Mesendoderm (in vitro differentiated cells): ENCODE measurements at regions not wholly inside any gene's neighbourhood (a gene's known extent, or its start where the extent isn't known, plus 50 kb on each side); places are given as distances from the start of the nearest gene placed in this dataset.

Experiments used
- DNase-seq: peaks from one replicate; pipeline ENCODE4 v3.0.0; 2013
- H2AK5ac ChIP-seq: 2 replicates; pipeline ENCODE4 v1.6.1; 2013; ENCODE audit warnings: low read length, inconsistent platforms
- H2BK120ac ChIP-seq: 2 replicates; pipeline ENCODE4 v1.6.1; 2013; ENCODE audit warnings: low read depth, mild to moderate bottlenecking, low read length, moderate library complexity, mixed read lengths
- H2BK15ac ChIP-seq: replicated peaks from 2 replicates; pipeline ENCODE4 v1.6.1; 2013; ENCODE audit warnings: low read depth, mild to moderate bottlenecking, moderate library complexity
- H2BK5ac ChIP-seq: 2 replicates; pipeline ENCODE4 v1.6.1; 2013; ENCODE audit warnings: low read length, inconsistent platforms
- H3K18ac ChIP-seq: 2 replicates; pipeline ENCODE4 v1.6.1; 2013; ENCODE audit warnings: mild to moderate bottlenecking, low read length, mixed read lengths
- H3K23ac ChIP-seq: one replicate; pipeline ENCODE4 v1.6.1; 2013; ENCODE audit warnings: low read length
- H3K27ac ChIP-seq: 2 replicates; pipeline ENCODE4 v1.5.1; 2013; ENCODE audit warnings: low read depth, mild to moderate bottlenecking, inconsistent platforms, low read length, moderate library complexity
- H3K27me3 ChIP-seq: 2 replicates; pipeline ENCODE4 v1.6.1; 2013; ENCODE audit warnings: low read length, control low read depth, mild to moderate bottlenecking, inconsistent platforms; ENCODE audit not compliant: insufficient read depth, poor library complexity
- H3K36me3 ChIP-seq: 2 replicates; pipeline ENCODE4 v1.6.1; 2013; ENCODE audit warnings: low read length, inconsistent platforms; ENCODE audit not compliant: control insufficient read depth, insufficient read depth
- H3K4ac ChIP-seq: one replicate; pipeline ENCODE4 v1.6.1; 2013; ENCODE audit warnings: low read depth, mild to moderate bottlenecking, low read length, moderate library complexity
- H3K4me1 ChIP-seq: 2 replicates; pipeline ENCODE4 v1.6.1; 2013; ENCODE audit warnings: low read depth, low read length, inconsistent platforms; ENCODE audit not compliant: control insufficient read depth
- H3K4me2 ChIP-seq: 2 replicates; pipeline ENCODE4 v1.6.1; 2013; ENCODE audit warnings: low read length
- H3K4me3 ChIP-seq: 2 replicates; pipeline ENCODE4 v1.5.1; 2013; ENCODE audit warnings: mild to moderate bottlenecking, low read length
- H3K56ac ChIP-seq: one replicate; pipeline ENCODE4 v1.6.1; 2013; ENCODE audit warnings: low read length
- H3K79me1 ChIP-seq: 2 replicates; pipeline ENCODE4 v1.6.1; 2013; ENCODE audit warnings: low read length, inconsistent platforms
- H3K79me2 ChIP-seq: 2 replicates; pipeline ENCODE4 v1.6.1; 2013; ENCODE audit warnings: mild to moderate bottlenecking, low read length; ENCODE audit not compliant: control insufficient read depth, insufficient read depth
- H3K9ac ChIP-seq: 2 replicates; pipeline ENCODE4 v1.6.1; 2013; ENCODE audit warnings: low read length, inconsistent platforms
- H4K5ac ChIP-seq: one replicate; pipeline ENCODE4 v1.6.1; 2013; ENCODE audit warnings: low read length
- H4K8ac ChIP-seq: one replicate; pipeline ENCODE4 v1.6.1; 2013; ENCODE audit warnings: low read depth, mild to moderate bottlenecking, control low read depth, low read length, moderate library complexity
- WGBS: extraction: QIAGEN DNeasy Blood & Tissue Kit; methylation state at CpG from one replicate; pipeline ENCODE4 v1.1.7; 2013; ENCODE audit warnings: low lambda C conversion rate, missing lambda C conversion rate; ENCODE audit not compliant: insufficient coverage; ENCODE audit errors: extremely low coverage; 5-methylcytosine and 5-hydroxymethylcytosine counted together

DNA sequence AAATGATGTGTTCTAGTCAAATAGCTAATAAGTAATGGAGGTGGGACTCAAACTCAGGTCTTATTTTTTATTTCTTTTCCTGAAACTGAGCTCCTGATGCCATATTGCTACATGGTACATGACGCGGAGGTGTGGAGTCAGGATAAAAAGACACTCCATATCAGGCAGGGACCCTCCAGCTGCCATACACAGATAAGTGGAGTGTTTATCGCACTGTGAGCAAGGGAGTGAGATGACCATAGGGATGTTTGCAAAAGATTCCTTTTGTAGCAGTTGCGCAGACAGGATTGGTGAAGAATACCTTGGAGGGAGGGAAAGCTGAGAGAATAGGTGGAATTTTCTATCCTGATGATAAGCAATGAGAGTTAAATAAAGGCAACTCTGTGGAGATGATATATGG, 657.2 kb downstream of the RNF144A start:
- no peak overlapping the region for H3K27ac ChIP-seq
- H3K36me3 ChIP-seq, result no peaks in the 10 kb centered on the region
- no peak overlapping the region for H3K56ac ChIP-seq
- no peaks in the 10 kb centered on the region for H3K79me1 ChIP-seq
- no peak overlapping the region for H2BK5ac ChIP-seq
- H3K27me3 ChIP-seq, result no peaks in the 10 kb centered on the region
- H2BK15ac ChIP-seq, result no peak overlapping the region
- no peak overlapping the region for H3K4me2 ChIP-seq
- H3K4me3 ChIP-seq, result no peak overlapping the region
- no peak overlapping the region for H4K5ac ChIP-seq
- H3K18ac ChIP-seq, result no peak overlapping the region
- H3K4ac ChIP-seq, result no peak overlapping the region
- no peak overlapping the region for H3K9ac ChIP-seq
- DNase-seq, result no peak
- H4K8ac ChIP-seq, result no peak overlapping the region
- no peak overlapping the region for H3K23ac ChIP-seq
- H3K4me1 ChIP-seq, result no peaks in the 10 kb centered on the region
- WGBS, result no CpG with 5 or more reads among the region's 4 CpGs
- no peaks in the 10 kb centered on the region for H3K79me2 ChIP-seq
- no peak overlapping the region for H2AK5ac ChIP-seq
- no peak overlapping the region for H2BK120ac ChIP-seq

DNA sequence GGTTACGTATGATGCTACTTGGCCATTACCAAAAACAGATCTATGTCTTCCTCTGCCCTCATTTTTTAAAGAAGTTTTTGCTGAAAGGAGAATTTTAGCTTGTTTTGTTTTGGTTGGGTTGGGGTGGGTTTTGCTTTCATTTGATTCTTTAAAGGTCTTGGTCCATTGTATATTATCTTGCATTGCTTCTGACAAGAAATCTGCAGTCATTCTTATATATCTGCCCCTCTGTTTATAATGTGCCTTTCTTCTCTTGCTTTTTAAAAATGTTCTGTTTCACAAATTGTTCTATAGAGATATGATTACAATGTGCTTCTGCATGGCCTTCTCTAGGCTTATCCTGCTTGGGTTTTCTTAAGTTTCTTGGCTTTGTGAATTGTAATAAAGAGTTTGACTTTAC, 660.6 kb downstream of the RNF144A start:
- Histone ChIP-seq H3K4me1 (no peaks in the 10 kb centered on the region), H3K18ac (no peak overlapping the region), H3K23ac (no peak overlapping the region), H3K4ac (no peak overlapping the region), H3K79me1 (no peaks in the 10 kb centered on the region), H2AK5ac (no peak overlapping the region), H3K4me2 (no peak overlapping the region), H4K8ac (no peak overlapping the region), H3K36me3 (no peaks in the 10 kb centered on the region), H3K4me3 (no peak overlapping the region), H3K27me3 (no peaks in the 10 kb centered on the region), H4K5ac (no peak overlapping the region), H2BK120ac (no peak overlapping the region), H3K79me2 (no peaks in the 10 kb centered on the region), H3K9ac (no peak overlapping the region), H3K27ac (no peak overlapping the region), H2BK5ac (no peak overlapping the region), H3K56ac (no peak overlapping the region), H2BK15ac (no peak overlapping the region)
- WGBS, result no CpG with 5 or more reads among the region's 1 CpG
- DNase-seq, result no peak

DNA sequence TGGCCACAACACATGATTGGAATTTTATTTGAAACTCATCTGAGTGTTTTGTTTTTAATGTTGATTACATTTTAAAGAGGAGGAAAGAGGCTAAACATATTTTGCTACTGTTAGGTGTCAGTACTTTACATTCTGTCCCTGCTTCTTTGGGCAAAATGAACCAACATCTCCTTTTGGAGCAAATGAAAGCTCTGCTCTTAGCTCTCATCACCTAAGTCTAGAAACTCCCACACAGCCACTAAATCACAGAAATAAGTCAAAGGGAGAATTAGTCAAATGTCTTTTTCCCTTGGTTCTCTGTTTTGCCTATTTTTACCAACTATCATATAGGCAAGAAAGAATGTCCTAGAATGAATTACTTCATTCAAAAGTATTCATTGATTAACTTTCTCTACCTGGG, 666.8 kb downstream of the RNF144A start:
- H3K9ac ChIP-seq, result no peak overlapping the region

DNA sequence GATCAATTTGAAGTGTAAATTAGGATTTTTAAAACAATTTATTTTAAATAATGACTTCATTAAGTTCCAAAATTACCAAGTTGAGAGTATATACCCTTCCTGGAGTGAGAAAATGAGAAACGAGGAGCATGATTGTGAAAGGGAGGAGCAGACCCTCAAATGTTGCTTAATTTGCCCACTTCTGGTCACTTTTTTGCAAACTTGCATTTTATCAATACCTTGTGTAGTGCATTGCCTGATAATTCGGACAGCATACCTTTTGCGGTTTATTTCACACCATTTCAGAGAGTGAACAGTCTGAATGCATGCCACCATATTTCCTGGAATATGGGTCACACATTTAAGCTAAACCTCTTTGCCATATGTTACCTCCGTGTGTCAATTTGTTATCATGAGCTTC, 669.7 kb downstream of the RNF144A start:
- H3K18ac ChIP-seq, result no peak overlapping the region
- H3K79me1 ChIP-seq, result no peaks in the 10 kb centered on the region
- H3K36me3 ChIP-seq, result no peaks in the 10 kb centered on the region
- H3K56ac ChIP-seq, result no peak overlapping the region
- H2BK5ac ChIP-seq, result no peak overlapping the region
- no peak overlapping the region for H3K9ac ChIP-seq
- H3K4me3 ChIP-seq, result no peak overlapping the region
- H3K23ac ChIP-seq, result no peak overlapping the region
- no peak overlapping the region for H4K8ac ChIP-seq
- no peak overlapping the region for H4K5ac ChIP-seq
- WGBS, result no CpG with 5 or more reads among the region's 4 CpGs
- H3K4ac ChIP-seq, result no peak overlapping the region
- H3K4me1 ChIP-seq, result no peaks in the 10 kb centered on the region
- no peaks in the 10 kb centered on the region for H3K79me2 ChIP-seq
- H3K4me2 ChIP-seq, result no peak overlapping the region
- no peaks in the 10 kb centered on the region for H3K27me3 ChIP-seq
- no peak overlapping the region for H2AK5ac ChIP-seq
- no peak overlapping the region for H2BK120ac ChIP-seq
- no peak overlapping the region for H3K27ac ChIP-seq
- DNase-seq, result no peak
- no peak overlapping the region for H2BK15ac ChIP-seq

More for the DNA sequence above, 666.8 kb downstream of the RNF144A start:
- Histone ChIP-seq H3K27me3 (no peaks in the 10 kb centered on the region), H3K23ac (no peak overlapping the region), H3K56ac (no peak overlapping the region), H3K36me3 (no peaks in the 10 kb centered on the region), H3K4me1 (no peaks in the 10 kb centered on the region), H4K5ac (no peak overlapping the region), H3K18ac (no peak overlapping the region), H3K4me3 (no peak overlapping the region), H3K27ac (no peak overlapping the region), H2BK5ac (no peak overlapping the region), H3K79me1 (no peaks in the 10 kb centered on the region), H2BK15ac (no peak overlapping the region), H4K8ac (no peak overlapping the region), H3K4ac (no peak overlapping the region), H2AK5ac (no peak overlapping the region), H2BK120ac (no peak overlapping the region), H3K79me2 (no peaks in the 10 kb centered on the region), H3K4me2 (no peak overlapping the region)
- DNase-seq, result no peak

DNA sequence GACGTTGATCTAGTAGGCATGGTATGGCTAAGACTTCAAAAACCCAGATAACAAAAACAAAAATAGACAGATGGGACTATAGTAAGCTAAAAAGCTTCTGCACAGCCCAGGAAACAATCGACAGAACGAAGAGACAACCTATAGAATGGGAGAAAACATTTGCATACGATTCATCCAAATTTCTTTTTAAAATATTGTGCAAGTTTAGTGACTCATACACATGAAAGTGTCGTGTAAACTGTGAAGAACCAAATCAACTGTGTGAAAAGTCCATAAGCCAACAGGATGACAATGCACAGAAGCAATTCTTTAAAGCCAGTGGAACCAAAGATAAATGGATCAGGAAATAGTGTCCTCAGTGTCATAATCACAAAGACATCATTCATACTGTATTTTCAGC, 671.1 kb downstream of the RNF144A start:
- no peak for DNase-seq
- Histone ChIP-seq H3K79me1 (no peaks in the 10 kb centered on the region), H3K79me2 (no peaks in the 10 kb centered on the region), H3K4me1 (no peaks in the 10 kb centered on the region), H2AK5ac (no peak overlapping the region), H2BK120ac (no peak overlapping the region), H3K56ac (no peak overlapping the region), H3K9ac (no peak overlapping the region), H3K27me3 (no peaks in the 10 kb centered on the region), H4K5ac (no peak overlapping the region), H3K4me2 (no peak overlapping the region), H2BK5ac (no peak overlapping the region), H2BK15ac (no peak overlapping the region), H3K4me3 (no peak overlapping the region), H3K18ac (no peak overlapping the region), H3K36me3 (no peaks in the 10 kb centered on the region), H3K4ac (no peak overlapping the region), H4K8ac (no peak overlapping the region), H3K23ac (no peak overlapping the region), H3K27ac (no peak overlapping the region)
- WGBS, result no CpG with 5 or more reads among the region's 5 CpGs

DNA sequence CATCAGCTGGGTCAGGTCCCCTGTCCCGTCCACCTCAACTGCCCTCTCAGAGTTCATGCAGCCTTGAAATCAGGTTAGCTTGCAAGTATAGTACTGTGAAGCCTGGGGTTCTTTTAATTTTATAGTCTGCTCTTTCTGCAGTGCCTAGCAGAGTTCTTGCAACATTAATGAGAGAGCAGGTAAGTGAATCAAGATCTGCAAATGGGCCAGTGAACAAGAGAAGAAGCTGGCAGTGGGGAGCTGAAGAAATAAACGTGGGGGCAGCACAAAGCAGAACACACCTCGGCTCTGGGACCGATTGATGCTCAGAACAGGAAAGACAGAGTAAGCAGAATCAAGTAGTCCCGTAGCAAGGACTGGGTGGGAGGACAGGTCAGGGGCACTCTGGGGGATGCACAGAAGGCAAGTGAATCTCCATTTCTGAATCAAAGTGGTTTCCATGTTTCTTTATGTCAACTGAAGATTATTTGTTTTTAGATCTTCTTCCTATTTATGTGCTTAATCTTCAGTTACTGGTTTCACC, 675.5 kb downstream of the RNF144A start:
- H2BK15ac ChIP-seq, result no peak overlapping the region
- no peak overlapping the region for H3K27ac ChIP-seq
- H3K27me3 ChIP-seq, result no peaks in the 10 kb centered on the region
- H3K4me3 ChIP-seq, result no peak overlapping the region
- WGBS, result no CpG with 5 or more reads among the region's 5 CpGs
- H4K5ac ChIP-seq, result no peak overlapping the region
- no peaks in the 10 kb centered on the region for H3K79me1 ChIP-seq
- H4K8ac ChIP-seq, result no peak overlapping the region
- no peaks in the 10 kb centered on the region for H3K4me1 ChIP-seq
- no peak overlapping the region for H3K9ac ChIP-seq
- H3K56ac ChIP-seq, result no peak overlapping the region
- H3K79me2 ChIP-seq, result no peaks in the 10 kb centered on the region
- DNase-seq, result no peak
- no peak overlapping the region for H3K23ac ChIP-seq
- H3K18ac ChIP-seq, result no peak overlapping the region
- no peak overlapping the region for H3K4me2 ChIP-seq
- H3K4ac ChIP-seq, result no peak overlapping the region
- H2BK120ac ChIP-seq, result no peak overlapping the region
- H2BK5ac ChIP-seq, result no peak overlapping the region
- H3K36me3 ChIP-seq, result no peaks in the 10 kb centered on the region
- H2AK5ac ChIP-seq, result no peak overlapping the region
